ENCODE measurements at regions not wholly inside any gene's neighbourhood (a gene's known extent, or its start where the extent isn't known, plus 50 kb on each side); places are given as distances from the start of the nearest gene placed in this dataset.

DNA sequence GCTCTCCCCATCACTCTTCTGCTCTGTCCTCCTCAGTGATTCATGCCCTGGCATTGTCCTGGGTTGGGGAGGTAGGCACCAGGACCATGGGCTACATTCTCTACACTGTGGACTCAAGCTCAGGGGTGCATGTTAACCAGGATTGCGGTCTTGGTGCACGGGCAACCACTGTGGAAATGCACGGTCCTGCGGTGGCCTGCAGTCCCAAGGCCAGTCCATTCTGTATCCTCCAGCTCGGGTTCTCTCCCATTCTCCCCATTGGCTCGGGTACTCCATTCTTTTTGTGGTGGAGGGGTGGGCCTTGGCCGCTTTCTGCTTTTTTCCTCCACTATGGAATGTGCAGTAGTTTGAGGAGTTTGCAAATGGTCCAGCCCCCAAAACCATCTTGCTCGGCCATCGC is 215.0 kb upstream of the MYT1L start:
- TF ChIP-seq KDM1A (IDR thresholded peaks at IDR 0.05) (no peak), MEF2D (tag; conservative IDR thresholded peaks at IDR 0.05; ENCODE audit: low read depth) (no peak), CBFA2T2 (conservative IDR thresholded peaks at IDR 0.05) (no peak), HNRNPH1 (optimal IDR thresholded peaks at IDR 0.05; ENCODE audit: low read depth, low read length) (no peak), CREM (IDR thresholded peaks at IDR 0.05; ENCODE audit: low read depth) (no peak), NR4A1 (CRISPR knock-in tag; IDR thresholded peaks at IDR 0.05) (no peak), NR4A1 (tag; IDR thresholded peaks at IDR 0.05) (no peak), ETV1 (tag; conservative IDR thresholded peaks at IDR 0.05; ENCODE audit: low read depth) (no peak), ZNF239 (CRISPR knock-in tag; IDR thresholded peaks at IDR 0.05) (no peak), ZNF584 (CRISPR knock-in tag; IDR thresholded peaks at IDR 0.05; ENCODE audit: low read depth) (no peak), NFRKB (IDR thresholded peaks at IDR 0.05; ENCODE audit: low read depth) (no peak), MYC (IDR thresholded peaks at IDR 0.05; ENCODE audit: low read depth, low read length) (no peak), MYC (CRISPR knock-in tag; IDR thresholded peaks at IDR 0.05; ENCODE audit: borderline replicate concordance, low read depth) (no peak), SNRNP70 (optimal IDR thresholded peaks at IDR 0.05; ENCODE audit: low read depth, low read length) (no peak), MTA2 (IDR thresholded peaks at IDR 0.05; ENCODE audit: low read depth) (no peak), ESRRB (CRISPR knock-in tag; IDR thresholded peaks at IDR 0.05; ENCODE audit: borderline replicate concordance) (no peak)
- TF ChIP-seq, protein P1, sequence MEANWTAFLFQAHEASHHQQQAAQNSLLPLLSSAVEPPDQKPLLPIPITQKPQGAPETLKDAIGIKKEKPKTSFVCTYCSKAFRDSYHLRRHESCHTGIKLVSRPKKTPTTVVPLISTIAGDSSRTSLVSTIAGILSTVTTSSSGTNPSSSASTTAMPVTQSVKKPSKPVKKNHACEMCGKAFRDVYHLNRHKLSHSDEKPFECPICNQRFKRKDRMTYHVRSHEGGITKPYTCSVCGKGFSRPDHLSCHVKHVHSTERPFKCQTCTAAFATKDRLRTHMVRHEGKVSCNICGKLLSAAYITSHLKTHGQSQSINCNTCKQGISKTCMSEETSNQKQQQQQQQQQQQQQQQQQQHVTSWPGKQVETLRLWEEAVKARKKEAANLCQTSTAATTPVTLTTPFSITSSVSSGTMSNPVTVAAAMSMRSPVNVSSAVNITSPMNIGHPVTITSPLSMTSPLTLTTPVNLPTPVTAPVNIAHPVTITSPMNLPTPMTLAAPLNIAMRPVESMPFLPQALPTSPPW (CRISPR knock-in tag; IDR thresholded peaks at IDR 0.05) = no peak
- TF ChIP-seq, protein P2, sequence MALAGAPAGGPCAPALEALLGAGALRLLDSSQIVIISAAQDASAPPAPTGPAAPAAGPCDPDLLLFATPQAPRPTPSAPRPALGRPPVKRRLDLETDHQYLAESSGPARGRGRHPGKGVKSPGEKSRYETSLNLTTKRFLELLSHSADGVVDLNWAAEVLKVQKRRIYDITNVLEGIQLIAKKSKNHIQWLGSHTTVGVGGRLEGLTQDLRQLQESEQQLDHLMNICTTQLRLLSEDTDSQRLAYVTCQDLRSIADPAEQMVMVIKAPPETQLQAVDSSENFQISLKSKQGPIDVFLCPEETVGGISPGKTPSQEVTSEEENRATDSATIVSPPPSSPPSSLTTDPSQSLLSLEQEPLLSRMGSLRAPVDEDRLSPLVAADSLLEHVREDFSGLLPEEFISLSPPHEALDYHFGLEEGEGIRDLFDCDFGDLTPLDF (CRISPR knock-in tag; IDR thresholded peaks at IDR 0.05) = no peak
- in situ Hi-C loops (cut with MboI) = no loop called here
- peaks cover 0 to 5% of the 10 kb centered on the region in 2 experiments; a peak in 2 of 5 replicates for H3K4me1 ChIP-seq (replicated peaks in 1 of 2; ENCODE audit: control insufficient read depth in 2 of 2, insufficient read depth in 2 of 2, low read length in 2 of 2)
- H2AFZ ChIP-seq (ENCODE audit: low read depth, low read length) = no peak overlapping the region
- H3K9me3 ChIP-seq (replicated peaks; ENCODE audit: control insufficient read depth, insufficient read depth, low read depth, low read length) = no peaks in the 10 kb centered on the region
- peaks cover 0 to 19% of the 10 kb centered on the region in 2 experiments; a peak in 2 of 5 replicates for H3K27me3 ChIP-seq (ENCODE audit: control insufficient read depth in 2 of 2, insufficient read depth in 2 of 2, low read length in 2 of 2)
- ChIA-PET CTCF (ENCODE audit: low intra/inter-chr PET ratio) (no interaction called here), POLR2A (no interaction called here)
- intact Hi-C loops (cut with micrococcal nuclease) = no loop called here
- no peak overlapping the region for H3K4me3 ChIP-seq
- BruUV-seq (replicated peaks) = no TSS peak
- no peaks in the 10 kb centered on the region for H3K9me1 ChIP-seq (ENCODE audit: control insufficient read depth, insufficient read depth, low read length)
- DNase-seq (ENCODE audit: extremely low read depth in 1 of 4, low spot score in 3 of 4) = no peak
- H3K27ac ChIP-seq (ENCODE audit: extremely low read depth, low read depth, low read length) = no peak overlapping the region
- no peak overlapping the region for H3K4me2 ChIP-seq (ENCODE audit: insufficient read depth, low read length)
- no peaks in the 10 kb centered on the region for H3K36me3 ChIP-seq (ENCODE audit: control insufficient read depth, insufficient read depth, low read length)
- 3% methylated on average over 9 of the region's 9 CpGs for WGBS (ENCODE audit: insufficient coverage, low coverage, missing lambda C conversion rate)
- no peak for FAIRE-seq
- H3K9ac ChIP-seq (ENCODE audit: insufficient read depth in 1 of 2, low read depth in 2 of 2, low read length in 2 of 2) = no peak overlapping the region
- H4K20me1 ChIP-seq (replicated peaks; ENCODE audit: control insufficient read depth, insufficient read depth, low read length) = no peaks in the 10 kb centered on the region
- no peak for ATAC-seq
- H3K79me2 ChIP-seq (ENCODE audit: control insufficient read depth, insufficient read depth, low read length) = no peaks in the 10 kb centered on the region

Data from K562 (cell line).